Epithelial cell of esophagus (primary cell): ENCODE measurements at regions not wholly inside any gene's neighbourhood (a gene's known extent, or its start where the extent isn't known, plus 50 kb on each side); places are given as distances from the start of the nearest gene placed in this dataset.

Experiments used
- DNase-seq: peaks from one replicate; pipeline ENCODE4 v3.0.0; 2010; ENCODE audit warnings: low read depth
- H3K4me3 ChIP-seq: 2 replicates; pipeline ENCODE4 v1.5.1; 2011; ENCODE audit warnings: mild to moderate bottlenecking, low read length, control low read depth
- CTCF ChIP-seq: IDR thresholded peaks from 2 replicates; pipeline ENCODE4 v1.5.1; 2011; ENCODE audit warnings: low read depth, mild to moderate bottlenecking, low read length, control low read depth, inconsistent platforms; ENCODE audit not compliant: insufficient read depth; ENCODE audit errors: missing control alignments

- peak; percentile 56 for TF ChIP-seq CTCF
- H3K4me3 ChIP-seq: peak overlapping the region; percentile 52
- peak; percentile 74 for DNase-seq
These were observed 2113.3 kb upstream of the PIK3C3 start for GRCh38 chr18:39841482-39842365.

DNA sequence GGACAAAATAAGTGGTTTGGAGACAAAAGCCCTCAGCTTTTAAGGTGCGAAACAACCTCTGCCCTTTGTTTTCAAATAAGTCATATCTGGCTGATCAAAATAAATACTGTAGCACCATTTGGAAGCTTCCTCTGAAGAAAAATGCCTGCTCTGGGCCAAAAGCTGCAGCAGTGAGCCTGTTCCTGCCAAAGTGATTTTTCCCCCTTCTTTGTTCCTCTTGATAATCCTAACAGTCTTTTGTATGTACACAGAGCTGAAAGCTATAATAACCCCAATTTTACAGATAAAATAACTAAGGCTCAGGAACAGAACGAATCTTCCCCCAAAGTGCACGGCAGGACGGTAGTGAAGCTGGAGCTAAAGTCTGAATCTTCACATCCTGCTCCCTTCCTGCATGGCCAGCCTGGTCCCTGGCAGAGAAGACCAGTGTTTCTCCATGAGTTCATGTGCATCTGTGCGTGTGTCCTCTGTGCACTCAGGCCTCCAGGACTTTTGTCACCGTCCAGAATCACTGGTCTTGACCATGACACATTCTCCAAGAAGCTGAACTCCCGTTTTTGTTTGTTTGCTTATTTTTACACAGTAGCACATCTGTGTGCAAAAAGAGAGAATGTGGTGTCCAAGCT lies 2114.1 kb upstream of the PIK3C3 start:
- no peak for TF ChIP-seq CTCF
- H3K4me3 ChIP-seq: peak overlapping the region; percentile 52
- no peak for DNase-seq

DNA sequence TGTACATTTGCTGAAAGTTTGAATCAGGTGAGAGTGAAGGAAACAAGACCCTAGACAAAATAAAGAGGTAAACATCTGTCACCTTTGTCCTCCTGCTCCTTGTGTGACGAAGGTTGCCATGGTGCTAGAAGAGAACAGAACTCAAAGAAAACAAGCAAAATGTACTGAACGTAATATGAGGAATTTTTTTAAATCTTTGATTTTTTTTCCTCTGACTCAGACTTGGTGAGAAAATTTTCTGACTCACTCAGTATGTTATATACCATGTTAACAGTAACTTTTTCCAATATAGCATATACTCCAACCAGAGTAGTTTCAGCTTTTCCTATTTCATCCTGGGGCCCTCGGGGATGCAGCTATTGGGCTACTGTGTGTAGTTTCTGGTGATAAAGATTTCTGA lies 2114.6 kb upstream of the PIK3C3 start:
- DNase-seq: peak; percentile 26
- H3K4me3 ChIP-seq: no peak overlapping the region
- TF ChIP-seq CTCF: no peak

DNA sequence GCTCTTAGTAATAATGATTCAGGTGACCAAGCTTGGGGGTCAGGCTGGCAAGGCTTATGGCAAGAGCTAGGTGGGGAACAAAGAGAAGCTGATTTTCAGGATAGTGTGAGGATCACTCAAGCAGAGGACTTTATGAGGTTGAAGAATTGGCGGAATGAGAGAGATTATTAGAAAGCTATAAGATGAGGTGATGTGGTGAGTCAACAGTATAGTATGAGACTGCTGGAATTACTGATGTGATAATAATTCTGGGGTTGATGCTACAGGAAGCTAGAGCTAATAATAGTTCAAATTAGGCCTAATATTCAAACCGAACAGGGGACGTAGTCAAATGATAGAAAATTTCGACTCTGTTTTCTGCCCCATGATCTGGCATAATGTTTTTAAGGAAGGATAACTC lies 2115.3 kb upstream of the PIK3C3 start:
- DNase-seq: peak; percentile 43
- no peak for TF ChIP-seq CTCF
- no peak overlapping the region for H3K4me3 ChIP-seq

GRCh38 chr18:39838831-39839230 lies 2116.2 kb upstream of the PIK3C3 start:
- H3K4me3 ChIP-seq: no peak overlapping the region
- TF ChIP-seq CTCF: no peak
- peak; percentile 6 for DNase-seq

GRCh38 chr18:39835303-39836030 lies 2119.6 kb upstream of the PIK3C3 start:
- peak; percentile 14 for TF ChIP-seq CTCF
- peak; percentile 62 for DNase-seq
- no peak overlapping the region for H3K4me3 ChIP-seq
